Activated B cell treated with CpG ODN at 0.5 μM for 24 hours (primary cell): ENCODE measurements at regions not wholly inside any gene's neighbourhood (a gene's known extent, or its start where the extent isn't known, plus 50 kb on each side); places are given as distances from the start of the nearest gene placed in this dataset.

Experiments used
- ATAC-seq: fragments of 200-7000 bp; cut with Tn5 transposase; one replicate; pipeline ENCODE4 v1.10.0; 2021; ENCODE audit warnings: low read depth, mild to moderate bottlenecking, moderate library complexity
- CTCF ChIA-PET: fragments of 350-600 bp; sonication (Branson Sonifier 250); formaldehyde crosslinking; loops from one replicate; lab custom pipeline; 2021; ENCODE audit warnings: antibody characterized with exemption; lab: Charles Lee
- POLR2A ChIA-PET: fragments of 350-600 bp; sonication (Branson Sonifier 250); formaldehyde crosslinking; loops from one replicate; lab custom pipeline; 2021; ENCODE audit warnings: antibody characterized with exemption; lab: Charles Lee
- DNase-seq: peaks from one replicate; pipeline ENCODE4 v3.0.0; 2022
- H3K27ac Mint-ChIP-seq: one replicate; pipeline ENCODE4 v1.8.0; 2020; ENCODE audit warnings: mixed read lengths
- H3K27me3 Mint-ChIP-seq: one replicate; pipeline ENCODE4 v1.8.0; 2021; ENCODE audit warnings: mixed read lengths
- H3K36me3 Mint-ChIP-seq: one replicate; pipeline ENCODE4 v1.8.0; 2021; ENCODE audit warnings: low read depth, mixed read lengths
- H3K4me1 Mint-ChIP-seq: one replicate; pipeline ENCODE4 v1.8.0; 2021; ENCODE audit warnings: mixed read lengths
- H3K4me3 Mint-ChIP-seq: one replicate; pipeline ENCODE4 v1.8.0; 2020; ENCODE audit warnings: mild to moderate bottlenecking, mixed read lengths
- H3K9me3 Mint-ChIP-seq: one replicate; pipeline ENCODE4 v1.8.0; 2020; ENCODE audit warnings: mixed read lengths
- intact Hi-C: fragments of 100-400 bp; cut with micrococcal nuclease; formaldehyde crosslinking; loops from one replicate; pipeline ENCODE4 v1.15.1; 2024
- TF ChIP-seq, protein P1 (sequence below): fragments of 200-600 bp; IDR thresholded peaks from one replicate; pipeline ENCODE4 v1.8.0; 2022; ENCODE audit warnings: antibody characterized with exemption, mild to moderate bottlenecking

DNA sequence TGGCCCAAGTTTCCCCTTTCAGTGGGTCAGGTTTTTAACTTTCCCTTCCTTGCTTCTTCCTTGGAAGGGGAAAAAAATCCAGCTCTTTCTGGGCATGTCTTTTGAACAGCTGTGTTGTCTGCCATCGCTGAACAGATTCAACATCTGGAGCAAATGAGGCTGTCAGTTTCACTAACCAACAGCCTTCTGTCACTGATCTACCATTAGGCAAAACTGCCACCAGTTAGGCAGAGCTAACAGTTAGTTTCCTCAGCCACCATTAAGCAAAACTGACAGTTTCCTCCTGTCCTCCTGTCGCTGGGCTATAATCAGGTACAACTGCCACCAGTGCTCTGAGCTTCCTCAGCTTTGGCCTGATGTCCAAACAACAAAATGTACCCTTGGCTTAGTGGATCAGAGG is 81.9 kb downstream of the NPTX2 start:
- TF ChIP-seq, protein P1, sequence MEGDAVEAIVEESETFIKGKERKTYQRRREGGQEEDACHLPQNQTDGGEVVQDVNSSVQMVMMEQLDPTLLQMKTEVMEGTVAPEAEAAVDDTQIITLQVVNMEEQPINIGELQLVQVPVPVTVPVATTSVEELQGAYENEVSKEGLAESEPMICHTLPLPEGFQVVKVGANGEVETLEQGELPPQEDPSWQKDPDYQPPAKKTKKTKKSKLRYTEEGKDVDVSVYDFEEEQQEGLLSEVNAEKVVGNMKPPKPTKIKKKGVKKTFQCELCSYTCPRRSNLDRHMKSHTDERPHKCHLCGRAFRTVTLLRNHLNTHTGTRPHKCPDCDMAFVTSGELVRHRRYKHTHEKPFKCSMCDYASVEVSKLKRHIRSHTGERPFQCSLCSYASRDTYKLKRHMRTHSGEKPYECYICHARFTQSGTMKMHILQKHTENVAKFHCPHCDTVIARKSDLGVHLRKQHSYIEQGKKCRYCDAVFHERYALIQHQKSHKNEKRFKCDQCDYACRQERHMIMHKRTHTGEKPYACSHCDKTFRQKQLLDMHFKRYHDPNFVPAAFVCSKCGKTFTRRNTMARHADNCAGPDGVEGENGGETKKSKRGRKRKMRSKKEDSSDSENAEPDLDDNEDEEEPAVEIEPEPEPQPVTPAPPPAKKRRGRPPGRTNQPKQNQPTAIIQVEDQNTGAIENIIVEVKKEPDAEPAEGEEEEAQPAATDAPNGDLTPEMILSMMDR = no peak
- DNase-seq (no peak), ATAC-seq (no peak)
- Mint-ChIP-seq H3K27ac (no peak overlapping the region), H3K4me1 (peaks cover 2% of the 10 kb centered on the region), H3K4me3 (no peak overlapping the region), H3K36me3 (no peaks in the 10 kb centered on the region), H3K9me3 (peaks cover 17% of the 10 kb centered on the region), H3K27me3 (peaks cover 4% of the 10 kb centered on the region)
- POLR2A ChIA-PET = no interaction called here
- intact Hi-C loops = no loop called here
- CTCF ChIA-PET = no interaction called here

DNA sequence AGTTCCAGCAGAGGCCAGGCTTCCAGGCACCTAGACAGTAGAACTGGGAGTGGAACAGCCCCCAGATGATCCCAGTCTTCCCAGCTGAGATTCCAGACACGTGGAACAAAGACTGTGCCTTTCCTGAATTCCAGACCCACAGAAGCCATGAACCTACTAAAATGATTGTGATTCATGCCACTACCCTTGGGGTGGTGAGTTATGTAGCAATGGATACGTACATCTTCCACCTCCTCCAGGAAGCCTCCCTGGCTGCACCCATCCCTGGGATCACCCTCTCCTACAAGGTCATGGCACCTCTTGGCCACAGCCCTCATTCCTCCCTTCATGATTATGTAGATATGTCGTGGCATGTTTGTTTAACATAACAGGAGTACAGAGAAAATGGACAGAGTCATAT is 83.4 kb downstream of the NPTX2 start:
- Mint-ChIP-seq H3K4me3 (no peak overlapping the region), H3K9me3 (peaks cover 13% of the 10 kb centered on the region), H3K27ac (no peak overlapping the region), H3K4me1 (peaks cover 2% of the 10 kb centered on the region), H3K36me3 (no peaks in the 10 kb centered on the region), H3K27me3 (peaks cover 6% of the 10 kb centered on the region)
- DNase-seq = no peak
- TF ChIP-seq, protein P1 = no peak
- intact Hi-C loops = no loop called here
- ATAC-seq = no peak
- ChIA-PET CTCF (no interaction called here), POLR2A (no interaction called here)

DNA sequence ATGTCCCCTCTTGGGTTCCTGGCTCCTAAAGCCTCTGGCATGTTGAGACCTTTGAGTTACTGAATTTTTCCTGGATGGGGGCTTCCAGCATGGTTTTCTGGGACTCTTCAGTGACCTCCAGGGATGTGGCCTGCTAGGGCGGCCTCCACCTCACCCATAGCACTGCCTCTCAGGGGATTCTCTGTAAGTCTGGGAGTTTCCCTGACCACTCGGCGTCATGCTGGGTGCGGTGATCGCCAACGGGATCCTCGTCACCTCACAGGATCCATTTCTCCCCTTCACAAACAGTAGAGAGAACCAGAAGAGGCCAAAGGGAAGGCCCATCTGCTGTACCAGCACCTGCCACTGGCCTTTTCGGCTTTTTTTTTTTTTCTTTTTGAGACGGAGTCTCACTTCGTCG is 84.3 kb downstream of the NPTX2 start:
- DNase-seq = no peak
- ChIA-PET CTCF (no interaction called here), POLR2A (interaction anchor here (0.7 kb wide), 1 partner anchor 16 kb away, joined by 5 read pairs; no protein-coding TSS in a partner anchor)
- intact Hi-C loops = no loop called here
- Mint-ChIP-seq H3K27me3 (peaks cover 12% of the 10 kb centered on the region), H3K36me3 (no peaks in the 10 kb centered on the region), H3K4me1 (peaks cover 2% of the 10 kb centered on the region), H3K27ac (no peak overlapping the region), H3K9me3 (peaks cover 10% of the 10 kb centered on the region), H3K4me3 (no peak overlapping the region)
- TF ChIP-seq, protein P1 = no peak
- no peak for ATAC-seq

DNA sequence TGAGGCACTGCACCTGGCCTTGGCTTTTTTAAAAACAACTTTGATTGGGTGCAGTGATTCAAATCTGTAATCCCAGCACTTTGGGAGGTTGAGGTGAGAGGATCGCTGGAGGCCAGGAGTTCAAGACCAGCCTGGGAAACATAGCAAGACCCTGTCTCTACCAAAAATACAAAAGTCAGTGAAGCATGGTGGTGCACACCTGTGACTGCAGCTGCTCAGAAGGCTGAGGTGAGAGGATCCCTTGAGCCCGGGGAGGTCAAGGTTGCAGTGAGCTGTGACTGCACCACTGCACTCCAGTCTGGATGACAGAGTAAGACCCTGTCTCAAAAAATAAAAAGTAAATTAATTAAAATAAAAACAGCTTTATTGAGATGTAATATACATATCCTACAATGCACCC is 84.9 kb downstream of the NPTX2 start:
- Mint-ChIP-seq H3K9me3 (peaks cover 4% of the 10 kb centered on the region), H3K27me3 (peaks cover 15% of the 10 kb centered on the region), H3K36me3 (no peaks in the 10 kb centered on the region), H3K27ac (no peak overlapping the region), H3K4me1 (peaks cover 2% of the 10 kb centered on the region), H3K4me3 (no peak overlapping the region)
- intact Hi-C loops = no loop called here
- DNase-seq = no peak
- POLR2A ChIA-PET = interaction anchor here (0.7 kb wide), 1 partner anchor 17 kb away, joined by 5 read pairs; no protein-coding TSS in a partner anchor
- CTCF ChIA-PET = no interaction called here
- TF ChIP-seq, protein P1 = no peak
- ATAC-seq = no peak

DNA sequence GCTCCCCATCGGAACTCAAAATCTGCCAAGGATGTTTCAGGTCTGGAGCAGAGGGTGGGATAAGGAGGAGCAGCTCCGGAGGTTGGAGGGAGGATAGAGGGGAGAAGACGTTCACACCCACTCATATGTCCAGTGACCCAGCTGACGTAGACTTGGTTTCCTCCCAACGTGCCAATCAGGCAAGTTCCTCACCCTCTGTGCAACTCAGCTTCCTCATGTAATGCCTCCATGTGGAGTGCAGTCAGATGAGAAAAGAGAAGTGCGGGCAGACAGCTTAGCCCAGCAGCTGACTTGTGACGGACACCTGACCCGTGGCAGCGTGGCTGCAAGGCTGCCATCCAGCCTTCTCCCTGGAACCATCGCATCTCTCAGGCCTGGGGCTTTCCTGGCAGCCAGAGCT is 86.8 kb downstream of the NPTX2 start:
- peaks cover 5% of the 10 kb centered on the region for H3K9me3 Mint-ChIP-seq
- CTCF ChIA-PET = no interaction called here
- intact Hi-C loops = no loop called here
- H3K27me3 Mint-ChIP-seq = peaks cover 17% of the 10 kb centered on the region
- TF ChIP-seq, protein P1 = no peak
- POLR2A ChIA-PET = no interaction called here
- peaks cover 2% of the 10 kb centered on the region for H3K4me1 Mint-ChIP-seq
- H3K36me3 Mint-ChIP-seq = no peaks in the 10 kb centered on the region
- no peak overlapping the region for H3K27ac Mint-ChIP-seq
- ATAC-seq = no peak
- DNase-seq = no peak
- no peak overlapping the region for H3K4me3 Mint-ChIP-seq
